ENCODE measurements at regions not wholly inside any gene's neighbourhood (a gene's known extent, or its start where the extent isn't known, plus 50 kb on each side); places are given as distances from the start of the nearest gene placed in this dataset.

DNA sequence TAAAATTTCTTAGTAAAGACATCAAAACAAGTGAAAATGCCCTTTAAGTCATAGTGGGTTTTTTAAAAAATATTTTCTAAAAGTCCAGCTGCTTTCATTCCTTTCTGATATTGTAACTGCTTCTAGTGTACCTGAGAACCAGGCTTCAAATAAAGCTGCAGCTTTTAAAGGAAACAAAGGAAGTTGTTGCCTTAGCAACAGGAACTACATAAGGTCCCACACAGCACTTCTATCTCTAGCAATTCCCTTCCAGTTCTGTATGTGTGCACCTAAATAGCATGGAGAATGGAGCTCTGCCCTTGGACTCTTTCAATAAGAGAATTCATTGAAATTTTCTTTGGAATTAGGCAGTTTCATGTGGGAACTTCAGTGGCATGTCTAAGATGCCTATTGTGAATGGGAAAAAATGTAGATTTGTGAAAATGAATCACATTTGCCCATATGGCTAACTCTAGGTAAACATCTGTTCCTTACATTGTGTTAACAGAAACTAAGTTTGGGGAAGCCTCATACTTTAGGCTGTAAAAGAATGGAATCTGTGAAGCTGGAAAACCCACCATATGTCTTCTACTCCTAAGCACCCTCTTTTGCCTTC lies 206.4 kb downstream of the KIF2B start:
- H3K4me3 ChIP-seq: no peak overlapping the region
- no peak for DNase-seq (ENCODE audit: low spot score)
- H3K9me3 ChIP-seq: no peaks in the 10 kb centered on the region
- no peaks in the 10 kb centered on the region for H3K27me3 ChIP-seq
- H3K36me3 ChIP-seq: no peaks in the 10 kb centered on the region
- H3K27ac ChIP-seq: no peak overlapping the region
- TF ChIP-seq, protein P1, sequence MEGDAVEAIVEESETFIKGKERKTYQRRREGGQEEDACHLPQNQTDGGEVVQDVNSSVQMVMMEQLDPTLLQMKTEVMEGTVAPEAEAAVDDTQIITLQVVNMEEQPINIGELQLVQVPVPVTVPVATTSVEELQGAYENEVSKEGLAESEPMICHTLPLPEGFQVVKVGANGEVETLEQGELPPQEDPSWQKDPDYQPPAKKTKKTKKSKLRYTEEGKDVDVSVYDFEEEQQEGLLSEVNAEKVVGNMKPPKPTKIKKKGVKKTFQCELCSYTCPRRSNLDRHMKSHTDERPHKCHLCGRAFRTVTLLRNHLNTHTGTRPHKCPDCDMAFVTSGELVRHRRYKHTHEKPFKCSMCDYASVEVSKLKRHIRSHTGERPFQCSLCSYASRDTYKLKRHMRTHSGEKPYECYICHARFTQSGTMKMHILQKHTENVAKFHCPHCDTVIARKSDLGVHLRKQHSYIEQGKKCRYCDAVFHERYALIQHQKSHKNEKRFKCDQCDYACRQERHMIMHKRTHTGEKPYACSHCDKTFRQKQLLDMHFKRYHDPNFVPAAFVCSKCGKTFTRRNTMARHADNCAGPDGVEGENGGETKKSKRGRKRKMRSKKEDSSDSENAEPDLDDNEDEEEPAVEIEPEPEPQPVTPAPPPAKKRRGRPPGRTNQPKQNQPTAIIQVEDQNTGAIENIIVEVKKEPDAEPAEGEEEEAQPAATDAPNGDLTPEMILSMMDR (IDR thresholded peaks at IDR 0.05): no peak
- H3K4me1 ChIP-seq: no peaks in the 10 kb centered on the region

DNA sequence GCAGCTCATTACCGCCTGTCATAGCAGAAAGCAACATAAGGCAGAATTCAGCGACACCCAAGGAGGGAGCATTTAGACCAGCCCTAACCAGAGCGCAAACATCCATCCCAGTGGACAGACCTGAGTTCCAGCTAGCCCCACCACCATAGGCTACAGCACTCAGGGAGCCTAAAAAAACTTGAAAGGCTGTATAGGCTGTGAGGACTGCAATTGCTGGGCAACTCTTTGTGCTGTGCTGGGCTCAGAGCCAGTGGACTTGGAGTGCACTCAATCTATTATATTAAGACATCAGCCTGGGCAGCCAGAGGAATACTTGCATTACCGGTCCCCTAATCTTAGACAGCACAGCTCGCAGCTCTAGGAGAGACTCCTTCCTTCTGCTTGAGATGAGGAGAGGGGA lies 207.3 kb downstream of the KIF2B start:
- no peaks in the 10 kb centered on the region for H3K9me3 ChIP-seq
- no peak for DNase-seq (ENCODE audit: low spot score)
- H3K4me3 ChIP-seq: no peak overlapping the region
- no peaks in the 10 kb centered on the region for H3K36me3 ChIP-seq
- no peaks in the 10 kb centered on the region for H3K4me1 ChIP-seq
- TF ChIP-seq, protein P1 (IDR thresholded peaks at IDR 0.05): no peak
- H3K27me3 ChIP-seq: no peaks in the 10 kb centered on the region
- no peak overlapping the region for H3K27ac ChIP-seq

DNA sequence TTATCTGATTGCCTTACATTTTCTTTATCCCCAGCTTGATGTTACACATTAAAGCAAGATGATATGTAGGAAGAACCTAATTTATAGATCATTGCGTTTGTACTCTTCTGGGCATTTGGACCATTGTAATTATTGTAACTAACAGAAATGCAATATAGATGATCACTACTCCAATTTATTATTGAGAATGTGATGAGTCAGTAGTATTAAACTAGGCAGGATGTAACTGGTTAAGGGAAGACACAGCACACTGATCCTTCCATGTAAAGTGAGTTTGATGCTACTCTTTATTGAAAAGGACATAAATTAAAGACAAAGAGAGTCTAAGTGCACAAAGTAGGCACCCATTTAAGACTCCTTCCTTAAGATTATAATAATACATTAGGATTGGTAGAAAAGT lies 223.8 kb downstream of the KIF2B start:
- Histone ChIP-seq H3K4me3 (no peak overlapping the region), H3K9me3 (no peaks in the 10 kb centered on the region), H3K27me3 (no peaks in the 10 kb centered on the region), H3K36me3 (no peaks in the 10 kb centered on the region), H3K27ac (no peak overlapping the region), H3K4me1 (no peaks in the 10 kb centered on the region)
- TF ChIP-seq, protein P1 (IDR thresholded peaks at IDR 0.05): no peak
- no peak for DNase-seq (ENCODE audit: low spot score)

DNA sequence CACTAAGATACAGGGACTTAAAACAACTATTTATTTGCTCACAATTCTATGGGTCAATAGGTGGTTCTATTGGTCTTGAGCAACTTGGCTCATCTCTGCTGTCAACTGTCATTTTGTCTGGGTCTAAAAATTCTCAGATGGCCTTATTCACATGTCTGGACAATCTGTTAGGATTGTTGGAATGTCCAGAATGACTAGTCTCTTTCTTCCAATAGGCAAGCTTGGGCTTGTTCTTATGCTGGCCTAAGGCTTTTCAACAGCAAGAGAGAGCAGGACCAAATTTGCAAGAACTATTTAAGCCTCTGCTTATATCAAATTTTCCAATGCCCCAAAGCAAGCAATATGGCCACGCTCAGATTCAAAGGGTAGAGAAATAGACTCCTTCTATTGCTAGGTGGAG lies 240.9 kb downstream of the KIF2B start:
- no peaks in the 10 kb centered on the region for H3K9me3 ChIP-seq
- H3K27ac ChIP-seq: no peak overlapping the region
- TF ChIP-seq, protein P1 (IDR thresholded peaks at IDR 0.05): no peak
- H3K4me1 ChIP-seq: no peaks in the 10 kb centered on the region
- H3K36me3 ChIP-seq: no peaks in the 10 kb centered on the region
- no peak for DNase-seq (ENCODE audit: low spot score)
- no peak overlapping the region for H3K4me3 ChIP-seq
- no peaks in the 10 kb centered on the region for H3K27me3 ChIP-seq

DNA sequence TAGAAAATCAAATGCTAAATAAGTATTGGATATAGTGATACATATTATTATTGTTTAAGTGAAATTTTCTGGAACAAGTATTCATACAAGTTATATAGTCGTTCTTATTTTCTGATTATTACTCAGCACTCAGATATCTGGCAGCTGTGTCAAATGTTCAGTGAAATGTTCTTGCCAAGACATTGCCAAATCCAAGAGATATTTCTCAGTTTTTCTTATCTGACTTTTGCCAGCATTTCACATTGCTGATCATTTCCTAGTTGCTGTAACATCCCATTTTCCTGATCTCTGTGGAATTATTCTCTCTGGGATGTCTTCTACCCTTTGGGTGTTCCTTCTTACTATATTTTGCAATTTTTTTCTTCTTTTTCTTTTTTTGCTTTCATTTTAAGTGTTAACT lies 262.3 kb downstream of the KIF2B start:
- H3K4me3 ChIP-seq: no peak overlapping the region
- H3K4me1 ChIP-seq: no peaks in the 10 kb centered on the region
- no peaks in the 10 kb centered on the region for H3K36me3 ChIP-seq
- H3K9me3 ChIP-seq: no peaks in the 10 kb centered on the region
- TF ChIP-seq, protein P1 (IDR thresholded peaks at IDR 0.05): no peak
- H3K27ac ChIP-seq: no peak overlapping the region
- no peaks in the 10 kb centered on the region for H3K27me3 ChIP-seq
- DNase-seq (ENCODE audit: low spot score): no peak

DNA sequence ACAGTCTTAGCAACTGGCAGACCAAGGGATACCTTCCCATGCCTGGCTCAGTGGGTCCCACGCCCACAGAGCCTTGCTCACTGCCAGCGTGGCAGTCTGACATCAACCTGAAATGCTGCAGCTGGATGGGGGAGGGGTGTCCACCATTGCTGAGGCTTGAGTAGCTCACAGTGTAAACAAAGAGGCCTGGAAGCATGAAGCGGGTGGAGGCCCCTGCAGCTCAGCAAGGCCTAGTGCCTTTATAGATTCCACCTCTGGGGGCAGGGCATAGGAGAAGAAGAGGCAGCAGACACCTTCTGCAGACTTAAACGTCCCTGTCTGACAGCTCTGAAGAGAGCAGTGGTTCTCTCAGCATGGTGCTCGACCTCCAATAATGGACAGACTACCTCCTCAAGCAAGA lies 263.2 kb downstream of the KIF2B start:
- no peak overlapping the region for H3K27ac ChIP-seq
- no peaks in the 10 kb centered on the region for H3K4me1 ChIP-seq
- H3K27me3 ChIP-seq: no peaks in the 10 kb centered on the region
- H3K9me3 ChIP-seq: no peaks in the 10 kb centered on the region
- TF ChIP-seq, protein P1 (IDR thresholded peaks at IDR 0.05): no peak
- DNase-seq (ENCODE audit: low spot score): no peak
- no peak overlapping the region for H3K4me3 ChIP-seq
- no peaks in the 10 kb centered on the region for H3K36me3 ChIP-seq
